Suprapubic skin (tissue), 4 donors: ENCODE measurements at regions not wholly inside any gene's neighbourhood (a gene's known extent, or its start where the extent isn't known, plus 50 kb on each side); places are given as distances from the start of the nearest gene placed in this dataset.

Experiments
- CTCF ChIP-seq, 2 donors: fragments of 200-600 bp in 1 of 2; fragments of 450-650 bp in 1 of 2; sonication (generic) in 1 of 2; IDR thresholded peaks; one replicate each; pipeline ENCODE4 v1.5.1; 2016 to 2019; ENCODE audit warnings: antibody characterized with exemption in 2 of 2, mild to moderate bottlenecking in 1 of 2, moderate library complexity in 1 of 2
- EP300 ChIP-seq: sonication (generic); formaldehyde crosslinking; IDR thresholded peaks from one replicate; pipeline ENCODE4 v1.6.1; 2017; ENCODE audit warnings: antibody characterized with exemption
- POLR2A ChIP-seq, 2 donors: fragments of 450-650 bp; IDR thresholded peaks; one replicate each; pipeline ENCODE4 v1.6.1; 2017; ENCODE audit warnings: antibody characterized with exemption in 2 of 2, mild to moderate bottlenecking in 2 of 2, moderate library complexity in 2 of 2
- POLR2AphosphoS5 ChIP-seq, 3 donors: sonication (generic); formaldehyde crosslinking; IDR thresholded peaks; one replicate each; pipeline ENCODE4 v1.6.1; 2017; ENCODE audit warnings: antibody characterized with exemption in 3 of 3

GRCh38 chr4:41432881-41433280 lies 105.1 kb upstream of the LIMCH1 start:
- TF ChIP-seq CTCF (IDR thresholded peaks at IDR 0.05) (no peak), POLR2A (IDR thresholded peaks at IDR 0.05) (no peak), POLR2AphosphoS5 (IDR thresholded peaks at IDR 0.05) (no peak), EP300 (no peak)
